Neural cell (in vitro differentiated cells): ENCODE measurements at regions not wholly inside any gene's neighbourhood (a gene's known extent, or its start where the extent isn't known, plus 50 kb on each side); places are given as distances from the start of the nearest gene placed in this dataset.

Experiments used
- H2AFZ ChIP-seq: fragments of 200-600, 300-800 bp; sonication (generic), shearing (Covaris generic); 2 replicates; pipeline ENCODE4 v1.6.0; 2014; ENCODE audit warnings: low read depth, mild to moderate bottlenecking, antibody characterized with exemption, low read length, moderate library complexity
- H3F3A ChIP-seq: fragments of 200-600 bp; shearing (Covaris generic); 2 replicates; pipeline ENCODE4 v1.6.1; 2016; ENCODE audit warnings: mild to moderate bottlenecking, moderate library complexity, mixed read lengths, antibody characterized with exemption, low read length; ENCODE audit not compliant: insufficient read depth, poor library complexity, severe bottlenecking
- H3K27ac ChIP-seq: fragments of 200-600, 300-800 bp; sonication (generic), shearing (Covaris generic); 2 replicates; pipeline ENCODE4 v1.5.1; 2014; ENCODE audit warnings: mild to moderate bottlenecking, low read length, moderate library complexity
- H3K27me3 ChIP-seq: fragments of 300-800, 200-600 bp; sonication (generic), shearing (Covaris generic); 2 replicates; pipeline ENCODE4 v1.6.0; 2014; ENCODE audit warnings: mild to moderate bottlenecking, low read depth, low read length, moderate library complexity; ENCODE audit not compliant: insufficient read depth
- H3K36me3 ChIP-seq: fragments of 300-800, 200-600 bp; sonication (generic), shearing (Covaris generic); 2 replicates; pipeline ENCODE4 v1.5.1; 2014; ENCODE audit warnings: mild to moderate bottlenecking, antibody characterized with exemption, low read length, moderate library complexity; ENCODE audit not compliant: insufficient read depth
- H3K4me2 ChIP-seq: fragments of 300-800, 200-600 bp; sonication (generic), shearing (Covaris generic); 2 replicates; pipeline ENCODE4 v1.6.0; 2014; ENCODE audit warnings: mild to moderate bottlenecking, low read length
- H3K4me3 ChIP-seq: fragments of 300-800, 200-600 bp; sonication (generic), shearing (Covaris generic); 2 replicates; pipeline ENCODE4 v1.5.1; 2014; ENCODE audit warnings: mild to moderate bottlenecking, low read length, moderate library complexity
- H3K79me2 ChIP-seq: fragments of 200-600 bp; shearing (Covaris generic); replicated peaks from 2 replicates; pipeline ENCODE4 v1.6.0; 2014; ENCODE audit warnings: mild to moderate bottlenecking, low read length, moderate library complexity; ENCODE audit not compliant: insufficient read depth
- H3K9ac ChIP-seq: fragments of 300-800, 200-600 bp; sonication (generic), shearing (Covaris generic); 2 replicates; pipeline ENCODE4 v1.6.1; 2016; ENCODE audit warnings: mild to moderate bottlenecking, low read length, mixed read lengths
- H3K9me2 ChIP-seq: fragments of 200-600 bp; shearing (Covaris generic); 2 replicates; pipeline ENCODE4 v1.6.1; 2016; ENCODE audit warnings: mild to moderate bottlenecking, low read length, mixed read lengths; ENCODE audit not compliant: insufficient read depth
- H3K9me3 ChIP-seq: fragments of 200-600, 300-800 bp; sonication (generic), shearing (Covaris generic); 2 replicates; pipeline ENCODE4 v1.6.1; 2016; ENCODE audit warnings: mild to moderate bottlenecking, mixed run types, low read length, moderate library complexity, mixed read lengths
- H4K20me1 ChIP-seq: fragments of 200-600 bp; shearing (Covaris generic); 2 replicates; pipeline ENCODE4 v1.6.1; 2016; ENCODE audit warnings: mild to moderate bottlenecking, mixed run types; ENCODE audit not compliant: insufficient read depth
- CTCF ChIP-seq: fragments of 450-650 bp; IDR thresholded peaks from 2 replicates; pipeline ENCODE4 v1.5.1; 2014; ENCODE audit warnings: antibody characterized with exemption, mild to moderate bottlenecking, moderate library complexity; ENCODE audit not compliant: poor library complexity, severe bottlenecking
- EP300 ChIP-seq: fragments of 450-650 bp; conservative IDR thresholded peaks from 2 replicates; pipeline ENCODE4 v1.6.1; 2014; ENCODE audit warnings: antibody characterized with exemption, mild to moderate bottlenecking, moderate library complexity; ENCODE audit not compliant: poor library complexity, severe bottlenecking
- EZH2 ChIP-seq: fragments of 200-600, 300-800 bp; shearing (Covaris generic), sonication (generic); IDR thresholded peaks from 2 replicates; pipeline ENCODE4 v1.6.1; 2014; ENCODE audit warnings: antibody characterized with exemption, low read length, borderline replicate concordance, mild to moderate bottlenecking; ENCODE audit not compliant: insufficient read depth, poor library complexity, severe bottlenecking
- MXI1 ChIP-seq: fragments of 450-650 bp; conservative IDR thresholded peaks from 2 replicates; pipeline ENCODE4 v1.6.1; 2014; ENCODE audit warnings: antibody characterized with exemption, mild to moderate bottlenecking; ENCODE audit not compliant: poor library complexity, severe bottlenecking
- POLR2AphosphoS5 ChIP-seq: IDR thresholded peaks from 2 replicates; pipeline ENCODE4 v1.6.1; 2012
- RAD21 ChIP-seq: fragments of 450-650 bp; conservative IDR thresholded peaks from 2 replicates; pipeline ENCODE4 v1.6.1; 2014; ENCODE audit warnings: antibody characterized with exemption, mild to moderate bottlenecking, moderate library complexity
- SMC3 ChIP-seq: fragments of 450-650 bp; conservative IDR thresholded peaks from 2 replicates; pipeline ENCODE4 v1.6.1; 2014; ENCODE audit warnings: antibody characterized with exemption, mild to moderate bottlenecking, moderate library complexity; ENCODE audit not compliant: poor library complexity
- TAF1 ChIP-seq: IDR thresholded peaks from 2 replicates; pipeline ENCODE4 v1.6.1; 2012; ENCODE audit warnings: low read depth
- TF ChIP-seq, protein P1 (sequence below): IDR thresholded peaks from 2 replicates; pipeline ENCODE4 v1.6.1; 2012; ENCODE audit warnings: borderline replicate concordance

- Histone ChIP-seq H4K20me1 (no peaks in the 10 kb centered on the region), H3K9ac (no peak overlapping the region), H3K36me3 (no peaks in the 10 kb centered on the region), H2AFZ (no peak overlapping the region), H3K79me2 (no peaks in the 10 kb centered on the region), H3K4me2 (no peak overlapping the region), H3K27me3 (no peaks in the 10 kb centered on the region), H3K4me3 (no peak overlapping the region), H3F3A (no peaks in the 10 kb centered on the region), H3K9me2 (no peaks in the 10 kb centered on the region), H3K27ac (no peak overlapping the region), H3K9me3 (no peaks in the 10 kb centered on the region)
- no peak for TF ChIP-seq POLR2AphosphoS5
- TF ChIP-seq, protein P1, sequence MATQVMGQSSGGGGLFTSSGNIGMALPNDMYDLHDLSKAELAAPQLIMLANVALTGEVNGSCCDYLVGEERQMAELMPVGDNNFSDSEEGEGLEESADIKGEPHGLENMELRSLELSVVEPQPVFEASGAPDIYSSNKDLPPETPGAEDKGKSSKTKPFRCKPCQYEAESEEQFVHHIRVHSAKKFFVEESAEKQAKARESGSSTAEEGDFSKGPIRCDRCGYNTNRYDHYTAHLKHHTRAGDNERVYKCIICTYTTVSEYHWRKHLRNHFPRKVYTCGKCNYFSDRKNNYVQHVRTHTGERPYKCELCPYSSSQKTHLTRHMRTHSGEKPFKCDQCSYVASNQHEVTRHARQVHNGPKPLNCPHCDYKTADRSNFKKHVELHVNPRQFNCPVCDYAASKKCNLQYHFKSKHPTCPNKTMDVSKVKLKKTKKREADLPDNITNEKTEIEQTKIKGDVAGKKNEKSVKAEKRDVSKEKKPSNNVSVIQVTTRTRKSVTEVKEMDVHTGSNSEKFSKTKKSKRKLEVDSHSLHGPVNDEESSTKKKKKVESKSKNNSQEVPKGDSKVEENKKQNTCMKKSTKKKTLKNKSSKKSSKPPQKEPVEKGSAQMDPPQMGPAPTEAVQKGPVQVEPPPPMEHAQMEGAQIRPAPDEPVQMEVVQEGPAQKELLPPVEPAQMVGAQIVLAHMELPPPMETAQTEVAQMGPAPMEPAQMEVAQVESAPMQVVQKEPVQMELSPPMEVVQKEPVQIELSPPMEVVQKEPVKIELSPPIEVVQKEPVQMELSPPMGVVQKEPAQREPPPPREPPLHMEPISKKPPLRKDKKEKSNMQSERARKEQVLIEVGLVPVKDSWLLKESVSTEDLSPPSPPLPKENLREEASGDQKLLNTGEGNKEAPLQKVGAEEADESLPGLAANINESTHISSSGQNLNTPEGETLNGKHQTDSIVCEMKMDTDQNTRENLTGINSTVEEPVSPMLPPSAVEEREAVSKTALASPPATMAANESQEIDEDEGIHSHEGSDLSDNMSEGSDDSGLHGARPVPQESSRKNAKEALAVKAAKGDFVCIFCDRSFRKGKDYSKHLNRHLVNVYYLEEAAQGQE, result no peak
- no peak for TF ChIP-seq MXI1
- TF ChIP-seq RAD21, result no peak
- TF ChIP-seq EP300, result no peak
- no peak for TF ChIP-seq TAF1
- TF ChIP-seq SMC3, result no peak
- TF ChIP-seq CTCF, result no peak
Observed at GRCh38 chr1:43063394-43064219, 104.9 kb upstream of the SLC2A1 start.

GRCh38 chr1:43062527-43063095, 103.9 kb upstream of the SLC2A1 start:
- no peaks in the 10 kb centered on the region for H3K9me2 ChIP-seq
- H3K27me3 ChIP-seq, result no peaks in the 10 kb centered on the region
- H3K36me3 ChIP-seq, result no peaks in the 10 kb centered on the region
- no peak overlapping the region for H3K4me3 ChIP-seq
- H3K9ac ChIP-seq, result no peak overlapping the region
- no peaks in the 10 kb centered on the region for H3F3A ChIP-seq
- H3K9me3 ChIP-seq, result no peaks in the 10 kb centered on the region
- H3K79me2 ChIP-seq, result no peaks in the 10 kb centered on the region
- no peak overlapping the region for H3K27ac ChIP-seq
- H2AFZ ChIP-seq, result no peak overlapping the region
- no peak for TF ChIP-seq RAD21
- TF ChIP-seq TAF1, result no peak
- TF ChIP-seq CTCF, result no peak
- TF ChIP-seq EZH2, result no peak
- TF ChIP-seq MXI1, result no peak
- no peak for TF ChIP-seq SMC3
- TF ChIP-seq POLR2AphosphoS5, result no peak
- TF ChIP-seq, protein P1, result no peak
- no peak overlapping the region for H3K4me2 ChIP-seq
- H4K20me1 ChIP-seq, result no peaks in the 10 kb centered on the region
